HepG2 (cell line): ENCODE measurements at regions not wholly inside any gene's neighbourhood (a gene's known extent, or its start where the extent isn't known, plus 50 kb on each side); places are given as distances from the start of the nearest gene placed in this dataset.

Source experiments
- ATAC-seq: fragments of 200-7000 bp; cut with Tn5 transposase; 3 replicates; pipeline ENCODE4 v1.9.1; 2020; ENCODE audit warnings: mild to moderate bottlenecking, moderate library complexity
- BruUV-seq: library from RNA; stranded (reverse); fragments of 400-500 nt; replicated peaks from 2 replicates; lab custom pipeline; 2021; lab: Mats Ljungman, UMichigan
- CTCF ChIA-PET: fragments of 300-600 bp; formaldehyde crosslinking; extraction: SDS; loops from one replicate; lab custom pipeline; 2021; ENCODE audit warnings: low total read pairs, inconsistent platforms, low intra/inter-chr PET ratio; lab: Yijun Ruan, JAX
- POLR2A ChIA-PET: fragments of 350-600 bp; sonication (Branson Sonifier 250); formaldehyde crosslinking; loops from one replicate; lab custom pipeline; 2020; ENCODE audit warnings: antibody characterized with exemption, inconsistent platforms; lab: Yijun Ruan, JAX
- DNase-seq: peaks from one replicate; pipeline ENCODE4 v3.0.0-alpha.2; 2015; ENCODE audit warnings: low spot score
- FAIRE-seq: peaks from 3 replicates; lab custom pipeline; 2011; peaks lifted over from hg19 to GRCh38; lab: Jason Lieb, UNC
- H2AFZ ChIP-seq: one replicate; pipeline ENCODE4 v1.6.1; 2011; ENCODE audit warnings: low read length, inconsistent platforms
- H3K27ac ChIP-seq: fragments of 300-600 bp; 3 replicates; pipeline ENCODE4 v1.8.0; 2011; ENCODE audit warnings: mixed run types, mild to moderate bottlenecking, mixed read lengths, low read length, inconsistent platforms; ENCODE audit not compliant: insufficient read depth; ENCODE audit errors: extremely low read length
- H3K27me3 ChIP-seq, 2 experiments: fragments of 200-600 bp in 1 of 2; 2 replicates in 1 of 2; 3 replicates in 1 of 2; pipeline versions ENCODE4 v1.6.0 to v1.8.0; 2011; ENCODE audit warnings: low read length in 2 of 2, mild to moderate bottlenecking in 2 of 2, moderate library complexity in 2 of 2, inconsistent platforms in 1 of 2; ENCODE audit not compliant: insufficient read depth in 2 of 2, control insufficient read depth in 1 of 2
- H3K36me3 ChIP-seq, 2 experiments: fragments of 200-600 bp in 1 of 2; replicated peaks in 1 of 2; 2 replicates in 1 of 2; 3 replicates in 1 of 2; pipeline versions ENCODE4 v1.5.1 to v1.8.0; 2011; ENCODE audit warnings: low read length in 2 of 2, inconsistent platforms in 1 of 2; ENCODE audit not compliant: insufficient read depth in 2 of 2, control insufficient read depth in 1 of 2
- H3K4me1 ChIP-seq: 2 replicates; pipeline ENCODE4 v1.5.1; 2012; ENCODE audit warnings: low read length, inconsistent platforms; ENCODE audit not compliant: insufficient read depth
- H3K4me2 ChIP-seq: 2 replicates; pipeline ENCODE4 v1.6.0; 2011; ENCODE audit warnings: low read depth, low read length, inconsistent platforms
- H3K4me3 ChIP-seq, 3 experiments: fragments of 200-600 bp in 1 of 3; sonication (generic), shearing (Covaris generic) in 1 of 3; replicated peaks in 1 of 3; 2 replicates each; pipeline ENCODE4 v1.5.1; 2011 to 2016; ENCODE audit warnings: low read length in 3 of 3, inconsistent platforms in 2 of 3, low read depth in 2 of 3, mild to moderate bottlenecking in 2 of 3, control low read depth in 1 of 3, mixed read lengths in 1 of 3; ENCODE audit not compliant: insufficient read depth in 1 of 3
- H3K79me2 ChIP-seq: one replicate; pipeline ENCODE4 v1.6.1; 2011; ENCODE audit warnings: low read length, inconsistent platforms; ENCODE audit not compliant: insufficient read depth
- H3K9ac ChIP-seq: 2 replicates; pipeline ENCODE4 v1.6.0; 2011; ENCODE audit warnings: mild to moderate bottlenecking, low read depth, low read length, inconsistent platforms; ENCODE audit not compliant: insufficient read depth
- H3K9me3 ChIP-seq: 2 replicates; pipeline ENCODE4 v1.5.1; 2012; ENCODE audit warnings: mild to moderate bottlenecking, low read length
- H4K20me1 ChIP-seq: 2 replicates; pipeline ENCODE4 v1.6.0; 2011; ENCODE audit warnings: inconsistent platforms, mild to moderate bottlenecking, low read length, moderate library complexity; ENCODE audit not compliant: insufficient read depth
- ATF7 ChIP-seq, 2 experiments: fragments of 450-650 bp in 1 of 2; sonication (generic) in 1 of 2; formaldehyde crosslinking in 1 of 2; IDR thresholded peaks; 2 replicates each; pipeline versions ENCODE4 v1.4.0 to v1.6.1; 2016 to 2020; ENCODE audit warnings: antibody characterized with exemption in 1 of 2, mild to moderate bottlenecking in 1 of 2, missing genetic modification reagents in 1 of 2
- FOXP4 ChIP-seq: sonication (generic); formaldehyde crosslinking; IDR thresholded peaks from 2 replicates; pipeline ENCODE4 v1.4.0; 2020; ENCODE audit warnings: missing genetic modification reagents
- HCFC1 ChIP-seq: fragments of 150-350 bp; IDR thresholded peaks from 2 replicates; pipeline ENCODE4 v1.6.1; 2014; ENCODE audit warnings: low read depth, low read length
- JARID2 ChIP-seq: sonication (generic); formaldehyde crosslinking; IDR thresholded peaks from 2 replicates; pipeline ENCODE4 v1.8.1; 2023; ENCODE audit warnings: missing genetic modification reagents, inconsistent platforms; ENCODE audit not compliant: insufficient replicate concordance
- MATR3 ChIP-seq: sonication (generic); formaldehyde crosslinking; IDR thresholded peaks from 2 replicates; pipeline ENCODE4 v1.4.0; 2020; ENCODE audit warnings: missing genetic modification reagents
- PTBP1 ChIP-seq: fragments of 200-400 bp; formaldehyde crosslinking; IDR thresholded peaks from 2 replicates; pipeline ENCODE4 v1.6.1; 2018; ENCODE audit warnings: low read length, low read depth; ENCODE audit not compliant: poor library complexity, severe bottlenecking
- RFX5 ChIP-seq: IDR thresholded peaks from 2 replicates; pipeline ENCODE4 v1.6.1; 2011; ENCODE audit warnings: low read depth, low read length, improper control_type of control experiment
- SP2 ChIP-seq: sonication (generic); formaldehyde crosslinking; IDR thresholded peaks from 2 replicates; pipeline ENCODE4 v1.5.1; 2020; ENCODE audit warnings: mild to moderate bottlenecking, missing genetic modification reagents
- SRSF4 ChIP-seq: fragments of 200-400 bp; formaldehyde crosslinking; IDR thresholded peaks from one replicate; pipeline ENCODE4 v1.6.1; 2018; ENCODE audit warnings: mild to moderate bottlenecking, low read depth, low read length, moderate library complexity; ENCODE audit not compliant: poor library complexity, severe bottlenecking
- ZKSCAN1 ChIP-seq: fragments of 150-350 bp; IDR thresholded peaks from 2 replicates; pipeline ENCODE4 v1.6.1; 2014; ENCODE audit warnings: low read length
- ZMAT5 ChIP-seq: sonication (generic); formaldehyde crosslinking; IDR thresholded peaks from 2 replicates; pipeline ENCODE4 v1.5.0; 2020; ENCODE audit warnings: mild to moderate bottlenecking, low read depth, missing genetic modification reagents, borderline replicate concordance
- ZNF292 ChIP-seq: sonication (generic); formaldehyde crosslinking; IDR thresholded peaks from 2 replicates; pipeline ENCODE4 v1.8.1; 2022; ENCODE audit warnings: mild to moderate bottlenecking, low read depth, missing genetic modification reagents, borderline replicate concordance
- ZNF576 ChIP-seq: sonication (generic); formaldehyde crosslinking; IDR thresholded peaks from 2 replicates; pipeline ENCODE4 v1.4.0; 2020; ENCODE audit warnings: mild to moderate bottlenecking, missing genetic modification reagents
- ZNF597 ChIP-seq: sonication (generic); formaldehyde crosslinking; IDR thresholded peaks from 2 replicates; pipeline ENCODE4 v1.5.0; 2020; ENCODE audit warnings: missing genetic modification reagents
- ZNF607 ChIP-seq: sonication (generic); formaldehyde crosslinking; IDR thresholded peaks from 2 replicates; pipeline ENCODE4 v1.5.1; 2020; ENCODE audit warnings: missing genetic modification reagents, mild to moderate bottlenecking, borderline replicate concordance
- ZNF768 ChIP-seq: sonication (generic); formaldehyde crosslinking; IDR thresholded peaks from 2 replicates; pipeline ENCODE4 v1.4.0; 2020; ENCODE audit warnings: missing genetic modification reagents
- ZNF775 ChIP-seq: sonication (generic); formaldehyde crosslinking; IDR thresholded peaks from 2 replicates; pipeline ENCODE4 v1.4.0; 2020; ENCODE audit warnings: missing genetic modification reagents, mild to moderate bottlenecking, moderate library complexity, borderline replicate concordance
- WGBS: methylation state at CpG from one replicate; pipeline ENCODE4 v1.1.6; 2017; ENCODE audit warnings: low lambda C conversion rate; 5-methylcytosine and 5-hydroxymethylcytosine counted together
- in situ Hi-C: cut with HindIII; loops from 2 replicates; pipeline ENCODE4 v1.10.0; 2017; ENCODE audit warnings: low pct_unique_long_range_greater_than_20kb; ENCODE audit not compliant: extremely low pct_ligation_motif_present
- intact Hi-C: fragments of 100-400 bp; cut with micrococcal nuclease; formaldehyde crosslinking; loops from one replicate; pipeline ENCODE4 v1.10.0; 2022; ENCODE audit not compliant: unreplicated experiment
- TF ChIP-seq, protein P1 (sequence below): IDR thresholded peaks from 2 replicates; pipeline ENCODE4 v1.6.1; 2016; ENCODE audit warnings: mild to moderate bottlenecking, missing biosample characterization, missing genetic modification reagents
- TF ChIP-seq, protein P2 (sequence below): sonication (generic); formaldehyde crosslinking; IDR thresholded peaks from 2 replicates; pipeline ENCODE4; 2020; ENCODE audit warnings: missing genetic modification reagents, mild to moderate bottlenecking, borderline replicate concordance

DNA sequence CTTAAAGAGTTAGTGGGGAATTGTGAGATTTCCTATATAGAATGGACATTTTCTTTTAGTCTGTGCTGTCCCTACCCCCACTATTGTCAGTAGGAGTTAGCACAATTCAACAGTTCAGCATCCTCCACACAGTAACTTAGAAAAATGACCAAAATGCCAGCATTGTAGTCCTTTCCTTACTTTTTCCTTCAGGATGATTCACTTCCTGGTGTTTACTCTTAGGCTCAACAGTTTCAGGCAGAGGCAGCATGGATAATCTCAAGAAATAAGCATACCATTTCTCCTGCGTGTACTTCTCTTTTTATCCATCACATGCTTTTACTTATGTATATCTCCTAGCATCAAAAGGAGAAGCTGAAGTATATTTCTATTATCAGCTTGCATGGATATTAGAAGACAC, 683.4 kb downstream of the SLC16A7 start:
- ATAC-seq, result no peak
- POLR2A ChIA-PET, result no interaction called here
- no peak overlapping the region for H3K9ac ChIP-seq
- CTCF ChIA-PET, result no interaction called here
- intact Hi-C loops (no loop called here), in situ Hi-C loops (no loop called here)
- no peak for DNase-seq
- peaks cover 16% of the 10 kb centered on the region; the same call in 1 of the 2 replicates for H3K9me3 ChIP-seq
- no peak overlapping the region for H2AFZ ChIP-seq
- H4K20me1 ChIP-seq, result no peaks in the 10 kb centered on the region
- H3K27me3 ChIP-seq, result no peaks in the 10 kb centered on the region
- no peak overlapping the region for H3K4me2 ChIP-seq
- H3K4me3 ChIP-seq, result no peak overlapping the region
- no peaks in the 10 kb centered on the region for H3K79me2 ChIP-seq
- H3K36me3 ChIP-seq, result no peaks in the 10 kb centered on the region
- no peaks in the 10 kb centered on the region for H3K4me1 ChIP-seq
- no peak for FAIRE-seq
- no TSS peak for BruUV-seq
- H3K27ac ChIP-seq, result no peak overlapping the region
- WGBS, result 0% methylated on average over 1 of the region's 1 CpG
- TF ChIP-seq ZNF607 (CRISPR knock-in tag), result no peak
- TF ChIP-seq ZMAT5 (CRISPR knock-in tag), result no peak
- no peak for TF ChIP-seq ATF7 (IDR thresholded peaks at IDR 0.05)
- no peak for TF ChIP-seq ATF7 (CRISPR knock-in tag; IDR thresholded peaks at IDR 0.05)
- TF ChIP-seq RFX5, result no peak
- TF ChIP-seq ZNF597 (CRISPR knock-in tag), result no peak
- no peak for TF ChIP-seq HCFC1
- no peak for TF ChIP-seq JARID2 (CRISPR knock-in tag)
- TF ChIP-seq ZNF768 (CRISPR knock-in tag), result no peak
- TF ChIP-seq ZKSCAN1, result no peak
- TF ChIP-seq ZNF576, result no peak
- TF ChIP-seq PTBP1, result no peak
- TF ChIP-seq FOXP4, result no peak
- no peak for TF ChIP-seq ZNF775 (CRISPR knock-in tag)
- TF ChIP-seq, protein P1, sequence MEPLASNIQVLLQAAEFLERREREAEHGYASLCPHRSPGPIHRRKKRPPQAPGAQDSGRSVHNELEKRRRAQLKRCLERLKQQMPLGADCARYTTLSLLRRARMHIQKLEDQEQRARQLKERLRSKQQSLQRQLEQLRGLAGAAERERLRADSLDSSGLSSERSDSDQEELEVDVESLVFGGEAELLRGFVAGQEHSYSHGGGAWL, result no peak
- no peak for TF ChIP-seq MATR3 (CRISPR knock-in tag)
- no peak for TF ChIP-seq SRSF4
- no peak for TF ChIP-seq SP2 (CRISPR knock-in tag)
- no peak for TF ChIP-seq ZNF292
- TF ChIP-seq, protein P2, sequence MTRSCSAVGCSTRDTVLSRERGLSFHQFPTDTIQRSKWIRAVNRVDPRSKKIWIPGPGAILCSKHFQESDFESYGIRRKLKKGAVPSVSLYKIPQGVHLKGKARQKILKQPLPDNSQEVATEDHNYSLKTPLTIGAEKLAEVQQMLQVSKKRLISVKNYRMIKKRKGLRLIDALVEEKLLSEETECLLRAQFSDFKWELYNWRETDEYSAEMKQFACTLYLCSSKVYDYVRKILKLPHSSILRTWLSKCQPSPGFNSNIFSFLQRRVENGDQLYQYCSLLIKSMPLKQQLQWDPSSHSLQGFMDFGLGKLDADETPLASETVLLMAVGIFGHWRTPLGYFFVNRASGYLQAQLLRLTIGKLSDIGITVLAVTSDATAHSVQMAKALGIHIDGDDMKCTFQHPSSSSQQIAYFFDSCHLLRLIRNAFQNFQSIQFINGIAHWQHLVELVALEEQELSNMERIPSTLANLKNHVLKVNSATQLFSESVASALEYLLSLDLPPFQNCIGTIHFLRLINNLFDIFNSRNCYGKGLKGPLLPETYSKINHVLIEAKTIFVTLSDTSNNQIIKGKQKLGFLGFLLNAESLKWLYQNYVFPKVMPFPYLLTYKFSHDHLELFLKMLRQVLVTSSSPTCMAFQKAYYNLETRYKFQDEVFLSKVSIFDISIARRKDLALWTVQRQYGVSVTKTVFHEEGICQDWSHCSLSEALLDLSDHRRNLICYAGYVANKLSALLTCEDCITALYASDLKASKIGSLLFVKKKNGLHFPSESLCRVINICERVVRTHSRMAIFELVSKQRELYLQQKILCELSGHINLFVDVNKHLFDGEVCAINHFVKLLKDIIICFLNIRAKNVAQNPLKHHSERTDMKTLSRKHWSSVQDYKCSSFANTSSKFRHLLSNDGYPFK (CRISPR knock-in tag), result no peak
